Type B pancreatic cell (in vitro differentiated cells): ENCODE measurements at regions not wholly inside any gene's neighbourhood (a gene's known extent, or its start where the extent isn't known, plus 50 kb on each side); places are given as distances from the start of the nearest gene placed in this dataset.

Experiments used
- DNase-seq: peaks from one replicate; pipeline ENCODE4 v3.0.0; 2021; ENCODE audit warnings: mixed read lengths; ENCODE audit not compliant: unreplicated experiment; ENCODE audit errors: extremely low spot score
- H3K27ac Mint-ChIP-seq: 2 replicates; pipeline ENCODE4 v1.8.0; 2021; ENCODE audit warnings: mild to moderate bottlenecking, mixed read lengths
- H3K27me3 Mint-ChIP-seq: 2 replicates; pipeline ENCODE4 v1.8.0; 2021; ENCODE audit warnings: mixed read lengths
- H3K36me3 Mint-ChIP-seq: 2 replicates; pipeline ENCODE4 v1.8.0; 2021; ENCODE audit warnings: mixed read lengths
- H3K4me1 Mint-ChIP-seq: one replicate; pipeline ENCODE4 v1.8.0; 2021; ENCODE audit warnings: mixed read lengths; ENCODE audit not compliant: unreplicated experiment
- H3K4me3 Mint-ChIP-seq: 2 replicates; pipeline ENCODE4 v1.8.0; 2021; ENCODE audit warnings: mild to moderate bottlenecking, mixed read lengths
- H3K9me3 Mint-ChIP-seq: 2 replicates; pipeline ENCODE4 v1.8.0; 2021; ENCODE audit warnings: mixed read lengths
- CTCF ChIP-seq: fragments of 200-600 bp; sonication (generic); conservative IDR thresholded peaks from 2 replicates; pipeline ENCODE4 v1.5.0; 2021; ENCODE audit warnings: antibody characterized with exemption, mild to moderate bottlenecking

DNA sequence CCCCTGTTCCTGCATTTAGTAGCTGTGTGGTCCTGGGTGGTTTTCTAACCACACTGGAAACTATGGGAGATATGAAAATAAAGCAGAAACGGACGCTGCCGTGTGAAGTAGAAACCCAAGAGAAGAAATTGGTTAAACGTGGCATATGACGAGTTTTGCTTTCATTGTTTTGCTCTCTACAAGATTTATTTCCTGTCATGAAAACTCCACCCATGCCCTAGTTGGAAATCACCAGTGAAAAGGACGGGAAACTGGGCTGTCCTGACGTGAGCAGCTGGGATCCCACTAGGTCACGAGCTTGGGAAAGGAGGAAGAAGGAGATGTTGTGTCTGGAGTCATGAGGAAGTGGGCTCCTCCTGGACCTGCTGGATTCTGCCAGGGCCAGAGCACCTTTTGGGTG is 120.8 kb upstream of the GADD45A start:
- H3K4me3 Mint-ChIP-seq = no peak overlapping the region
- no peaks in the 10 kb centered on the region for H3K27me3 Mint-ChIP-seq
- peaks cover 6% of the 10 kb centered on the region for H3K4me1 Mint-ChIP-seq
- no peaks in the 10 kb centered on the region for H3K36me3 Mint-ChIP-seq
- no peaks in the 10 kb centered on the region for H3K9me3 Mint-ChIP-seq
- no peak for TF ChIP-seq CTCF
- DNase-seq = no peak
- no peak overlapping the region for H3K27ac Mint-ChIP-seq

GRCh38 chr1:67566803-67567377 is 118.1 kb upstream of the GADD45A start:
- TF ChIP-seq CTCF = no peak
- Mint-ChIP-seq H3K27ac (no peak overlapping the region), H3K9me3 (no peaks in the 10 kb centered on the region), H3K36me3 (no peaks in the 10 kb centered on the region), H3K4me3 (no peak overlapping the region), H3K4me1 (peaks cover 13% of the 10 kb centered on the region), H3K27me3 (no peaks in the 10 kb centered on the region)
- no peak for DNase-seq

DNA sequence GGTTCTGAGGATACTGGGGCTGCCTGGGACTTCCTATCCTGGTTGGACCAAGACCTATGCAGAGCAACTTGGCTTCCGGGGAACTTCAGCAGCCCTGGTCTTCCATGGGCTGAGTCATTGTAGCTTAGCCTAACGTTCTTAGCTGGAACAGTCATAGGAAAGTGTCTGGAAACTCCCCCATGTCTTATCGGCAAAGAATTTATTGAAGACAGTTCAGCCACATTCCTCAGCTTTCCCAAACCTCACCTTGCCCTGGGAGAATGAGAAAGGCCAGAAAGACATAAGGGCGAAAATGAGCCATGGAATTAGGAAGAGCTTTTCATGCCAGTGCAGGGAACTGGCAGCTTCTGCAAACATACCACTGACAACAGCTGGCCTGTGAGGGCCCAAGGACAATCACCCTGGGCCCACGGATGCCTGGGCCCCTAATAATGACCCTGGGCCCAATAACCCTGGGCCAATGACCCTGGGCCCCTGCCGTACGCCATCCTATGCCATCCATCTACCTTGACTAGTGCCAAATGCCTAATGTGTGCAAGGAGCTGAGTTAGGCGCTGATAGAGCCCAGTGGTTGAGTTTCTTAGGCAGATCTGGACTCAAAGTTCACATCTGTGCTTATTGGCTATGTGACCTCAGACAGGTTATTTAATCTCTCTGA is 114.4 kb upstream of the GADD45A start:
- TF ChIP-seq CTCF = no peak
- no peak for DNase-seq
- no peaks in the 10 kb centered on the region for H3K36me3 Mint-ChIP-seq
- no peak overlapping the region for H3K4me3 Mint-ChIP-seq
- no peaks in the 10 kb centered on the region for H3K9me3 Mint-ChIP-seq
- H3K4me1 Mint-ChIP-seq = peaks cover 22% of the 10 kb centered on the region
- H3K27me3 Mint-ChIP-seq = no peaks in the 10 kb centered on the region
- H3K27ac Mint-ChIP-seq = no peak overlapping the region

GRCh38 chr1:67571406-67571805 is 113.6 kb upstream of the GADD45A start:
- H3K36me3 Mint-ChIP-seq = no peaks in the 10 kb centered on the region
- no peak for TF ChIP-seq CTCF
- H3K9me3 Mint-ChIP-seq = no peaks in the 10 kb centered on the region
- no peak overlapping the region for H3K27ac Mint-ChIP-seq
- DNase-seq = no peak
- H3K27me3 Mint-ChIP-seq = no peaks in the 10 kb centered on the region
- no peak overlapping the region for H3K4me3 Mint-ChIP-seq
- H3K4me1 Mint-ChIP-seq = peaks cover 22% of the 10 kb centered on the region

- no peak for DNase-seq
- no peak for TF ChIP-seq CTCF
- Mint-ChIP-seq H3K4me1 (peaks cover 19% of the 10 kb centered on the region), H3K4me3 (no peak overlapping the region), H3K36me3 (no peaks in the 10 kb centered on the region), H3K27me3 (no peaks in the 10 kb centered on the region), H3K27ac (no peak overlapping the region), H3K9me3 (no peaks in the 10 kb centered on the region)
These were observed 113.0 kb upstream of the GADD45A start for GRCh38 chr1:67571901-67572593.
